ENCODE measurements at regions not wholly inside any gene's neighbourhood (a gene's known extent, or its start where the extent isn't known, plus 50 kb on each side); places are given as distances from the start of the nearest gene placed in this dataset.

DNA sequence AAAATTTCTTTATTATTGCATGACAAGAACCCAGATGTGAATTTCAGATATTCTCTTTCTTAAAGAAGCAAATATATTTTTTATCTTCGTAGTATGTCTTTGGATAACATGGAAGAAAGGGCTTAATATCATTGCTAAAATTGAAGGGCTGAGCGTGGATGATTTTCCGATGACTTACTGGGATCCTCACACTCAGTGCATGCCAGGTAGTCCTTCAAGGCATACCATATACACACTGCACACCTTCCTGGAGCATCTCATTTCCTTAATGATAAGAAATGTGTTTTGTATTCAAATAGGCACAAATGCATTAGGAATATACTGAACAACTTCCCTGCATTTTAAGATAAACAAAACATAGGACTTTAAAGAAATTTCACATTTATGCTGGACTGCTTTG lies 193.9 kb upstream of the MAP3K7 start:
- TF ChIP-seq ZNF274 (IDR thresholded peaks at IDR 0.05; ENCODE audit: borderline replicate concordance, extremely low read depth, low read length): no peak
- TF ChIP-seq, protein P1, sequence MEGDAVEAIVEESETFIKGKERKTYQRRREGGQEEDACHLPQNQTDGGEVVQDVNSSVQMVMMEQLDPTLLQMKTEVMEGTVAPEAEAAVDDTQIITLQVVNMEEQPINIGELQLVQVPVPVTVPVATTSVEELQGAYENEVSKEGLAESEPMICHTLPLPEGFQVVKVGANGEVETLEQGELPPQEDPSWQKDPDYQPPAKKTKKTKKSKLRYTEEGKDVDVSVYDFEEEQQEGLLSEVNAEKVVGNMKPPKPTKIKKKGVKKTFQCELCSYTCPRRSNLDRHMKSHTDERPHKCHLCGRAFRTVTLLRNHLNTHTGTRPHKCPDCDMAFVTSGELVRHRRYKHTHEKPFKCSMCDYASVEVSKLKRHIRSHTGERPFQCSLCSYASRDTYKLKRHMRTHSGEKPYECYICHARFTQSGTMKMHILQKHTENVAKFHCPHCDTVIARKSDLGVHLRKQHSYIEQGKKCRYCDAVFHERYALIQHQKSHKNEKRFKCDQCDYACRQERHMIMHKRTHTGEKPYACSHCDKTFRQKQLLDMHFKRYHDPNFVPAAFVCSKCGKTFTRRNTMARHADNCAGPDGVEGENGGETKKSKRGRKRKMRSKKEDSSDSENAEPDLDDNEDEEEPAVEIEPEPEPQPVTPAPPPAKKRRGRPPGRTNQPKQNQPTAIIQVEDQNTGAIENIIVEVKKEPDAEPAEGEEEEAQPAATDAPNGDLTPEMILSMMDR (IDR thresholded peaks at IDR 0.05; ENCODE audit: control extremely low read depth in 1 of 3, insufficient read depth in 1 of 3, low read depth in 1 of 3, low read length in 3 of 3): no peak
- TF ChIP-seq POLR2AphosphoS5 (IDR thresholded peaks at IDR 0.05; ENCODE audit: low read depth, low read length): no peak
- no peak for TF ChIP-seq CBX8 (IDR thresholded peaks at IDR 0.05; ENCODE audit: borderline replicate concordance, low read depth, low read length)
- TF ChIP-seq SIRT6 (IDR thresholded peaks at IDR 0.05; ENCODE audit: low read length): no peak
- no peak for TF ChIP-seq MAX (IDR thresholded peaks at IDR 0.05)

Data from H1 (cell line).